ENCODE measurements at regions not wholly inside any gene's neighbourhood (a gene's known extent, or its start where the extent isn't known, plus 50 kb on each side); places are given as distances from the start of the nearest gene placed in this dataset.

DNA sequence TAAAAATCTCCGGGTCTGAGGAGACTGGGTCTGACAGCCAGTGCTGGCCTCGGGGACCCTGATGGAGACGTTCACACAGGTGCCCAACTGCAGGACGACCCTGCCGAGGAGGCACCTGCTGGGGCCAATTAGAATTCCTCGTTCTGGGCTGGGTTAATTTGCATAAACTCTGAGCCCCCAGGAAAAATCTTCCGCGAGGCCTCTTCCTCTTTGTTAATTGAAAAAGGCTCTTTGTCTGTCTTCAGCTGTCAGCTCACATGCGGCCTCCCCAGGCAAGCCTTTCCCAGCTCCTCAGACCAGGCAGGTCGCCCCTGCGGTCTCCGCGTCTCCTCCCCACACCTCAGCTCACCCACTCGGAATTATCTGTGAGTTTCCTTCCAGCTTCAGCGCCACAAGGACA is 400.2 kb downstream of the SEC14L1 start:
- TF ChIP-seq, protein P1, sequence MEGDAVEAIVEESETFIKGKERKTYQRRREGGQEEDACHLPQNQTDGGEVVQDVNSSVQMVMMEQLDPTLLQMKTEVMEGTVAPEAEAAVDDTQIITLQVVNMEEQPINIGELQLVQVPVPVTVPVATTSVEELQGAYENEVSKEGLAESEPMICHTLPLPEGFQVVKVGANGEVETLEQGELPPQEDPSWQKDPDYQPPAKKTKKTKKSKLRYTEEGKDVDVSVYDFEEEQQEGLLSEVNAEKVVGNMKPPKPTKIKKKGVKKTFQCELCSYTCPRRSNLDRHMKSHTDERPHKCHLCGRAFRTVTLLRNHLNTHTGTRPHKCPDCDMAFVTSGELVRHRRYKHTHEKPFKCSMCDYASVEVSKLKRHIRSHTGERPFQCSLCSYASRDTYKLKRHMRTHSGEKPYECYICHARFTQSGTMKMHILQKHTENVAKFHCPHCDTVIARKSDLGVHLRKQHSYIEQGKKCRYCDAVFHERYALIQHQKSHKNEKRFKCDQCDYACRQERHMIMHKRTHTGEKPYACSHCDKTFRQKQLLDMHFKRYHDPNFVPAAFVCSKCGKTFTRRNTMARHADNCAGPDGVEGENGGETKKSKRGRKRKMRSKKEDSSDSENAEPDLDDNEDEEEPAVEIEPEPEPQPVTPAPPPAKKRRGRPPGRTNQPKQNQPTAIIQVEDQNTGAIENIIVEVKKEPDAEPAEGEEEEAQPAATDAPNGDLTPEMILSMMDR (IDR thresholded peaks at IDR 0.05) = no peak
- no peak for TF ChIP-seq NFYB (CRISPR knock-in tag; conservative IDR thresholded peaks at IDR 0.05; ENCODE audit: low read depth)

Data from WTC11 (cell line).